Panc1 (cell line): ENCODE measurements at regions not wholly inside any gene's neighbourhood (a gene's known extent, or its start where the extent isn't known, plus 50 kb on each side); places are given as distances from the start of the nearest gene placed in this dataset.

Source experiments
- CTCF ChIP-seq: fragments of 450-650 bp; IDR thresholded peaks from 2 replicates; pipeline ENCODE4 v1.5.1; 2017; ENCODE audit warnings: mild to moderate bottlenecking
- POLR2AphosphoS5 ChIP-seq: IDR thresholded peaks from 2 replicates; pipeline ENCODE4 v1.6.1; 2012; ENCODE audit warnings: mild to moderate bottlenecking, low read depth, low read length, moderate library complexity
- REST ChIP-seq, 2 experiments: IDR thresholded peaks; 2 replicates each; pipeline ENCODE4 v1.6.1; 2011 to 2012; ENCODE audit warnings: low read depth in 2 of 2, control low read depth in 1 of 2, low read length in 1 of 2, mild to moderate bottlenecking in 1 of 2, moderate library complexity in 1 of 2; ENCODE audit not compliant: insufficient read depth in 1 of 2
- SIN3A ChIP-seq: IDR thresholded peaks from 2 replicates; pipeline ENCODE4 v1.6.1; 2012; ENCODE audit warnings: low read depth, mild to moderate bottlenecking, low read length, moderate library complexity, borderline replicate concordance; ENCODE audit not compliant: insufficient read depth
- TCF7L2 ChIP-seq: IDR thresholded peaks from 2 replicates; pipeline ENCODE4 v1.6.1; 2011; ENCODE audit warnings: mild to moderate bottlenecking, low read depth, low read length, inconsistent platforms

GRCh38 chr15:96732704-96733103, 402.2 kb downstream of the NR2F2 start:
- no peak for TF ChIP-seq CTCF
- TF ChIP-seq POLR2AphosphoS5, result no peak
- TF ChIP-seq SIN3A, result no peak
- TF ChIP-seq REST (IDR thresholded peaks at IDR 0.05; ENCODE audit: insufficient read depth in 1 of 2, low read depth in 2 of 2, low read length in 1 of 2), result no peak
- TF ChIP-seq TCF7L2, result no peak
